Left cardiac atrium (tissue), 4 donors: ENCODE measurements at regions not wholly inside any gene's neighbourhood (a gene's known extent, or its start where the extent isn't known, plus 50 kb on each side); places are given as distances from the start of the nearest gene placed in this dataset.
A peak's percentile ranks its signal among the peaks of the same experiment; 100 is the strongest.

Experiments used
- ATAC-seq, 2 donors: fragments of 200-7000 bp; cut with Tn5 transposase; one replicate each; pipeline ENCODE4 v1.9.1; 2020; ENCODE audit warnings: mild to moderate bottlenecking in 2 of 2, moderate library complexity in 2 of 2
- DNase-seq: peaks from one replicate; pipeline ENCODE4 v3.0.0-alpha.2; 2020
- intact Hi-C, 2 donors: fragments of 100-400 bp; cut with DNase I; formaldehyde crosslinking; loops; one replicate each; pipeline versions ENCODE4 v1.14.1 to v1.15.1; 2022 to 2023
- donor health status: DM: no; HTN: yes; CAD: no.
- donor health status: DM: no; HTN: yes; CAD: no; lungs with severe emphysema.
- donor health status: DM: yes; HTN: yes; CAD: no.
- donor health status: Dilated cardiomyopathy.

GRCh38 chr18:34651586-34652369 lies 58.3 kb upstream of the DTNA start:
- no peak for DNase-seq
- ATAC-seq, result no peak
- intact Hi-C loops, result loop anchor here in 1 of 2 donors (10.0 kb wide), 1 partner anchor 157 kb away; no protein-coding TSS in a partner anchor

DNA sequence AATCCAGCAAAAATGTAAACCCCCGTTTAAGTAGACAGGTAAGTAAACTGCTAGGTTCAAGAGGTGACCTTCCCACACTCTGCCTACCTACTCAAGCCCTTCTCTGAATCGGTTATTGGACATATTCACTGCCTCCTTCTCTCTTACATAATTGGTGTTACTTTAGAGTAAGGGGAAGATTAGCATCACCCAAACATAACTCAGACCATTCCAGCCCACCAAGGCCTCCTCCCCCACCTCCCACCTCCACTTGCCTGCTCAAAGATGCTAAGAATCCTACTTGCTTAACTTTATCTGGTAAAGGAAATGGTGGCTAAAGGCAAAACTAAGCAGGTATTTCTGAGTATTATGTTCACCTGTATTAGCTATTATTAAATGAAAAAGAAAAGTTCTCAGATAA lies 55.0 kb upstream of the DTNA start:
- no peak for DNase-seq
- intact Hi-C loops, result loop anchor here in 1 of 2 donors (10.0 kb wide), 1 partner anchor 160 kb away; no protein-coding TSS in a partner anchor
- ATAC-seq, result no peak

- ATAC-seq (no peak), DNase-seq (no peak)
- intact Hi-C loops, result loop anchor here in 1 of 2 donors (10.0 kb wide), 1 partner anchor 163 kb away; no protein-coding TSS in a partner anchor
These were observed 52.1 kb upstream of the DTNA start for GRCh38 chr18:34657860-34658500.

DNA sequence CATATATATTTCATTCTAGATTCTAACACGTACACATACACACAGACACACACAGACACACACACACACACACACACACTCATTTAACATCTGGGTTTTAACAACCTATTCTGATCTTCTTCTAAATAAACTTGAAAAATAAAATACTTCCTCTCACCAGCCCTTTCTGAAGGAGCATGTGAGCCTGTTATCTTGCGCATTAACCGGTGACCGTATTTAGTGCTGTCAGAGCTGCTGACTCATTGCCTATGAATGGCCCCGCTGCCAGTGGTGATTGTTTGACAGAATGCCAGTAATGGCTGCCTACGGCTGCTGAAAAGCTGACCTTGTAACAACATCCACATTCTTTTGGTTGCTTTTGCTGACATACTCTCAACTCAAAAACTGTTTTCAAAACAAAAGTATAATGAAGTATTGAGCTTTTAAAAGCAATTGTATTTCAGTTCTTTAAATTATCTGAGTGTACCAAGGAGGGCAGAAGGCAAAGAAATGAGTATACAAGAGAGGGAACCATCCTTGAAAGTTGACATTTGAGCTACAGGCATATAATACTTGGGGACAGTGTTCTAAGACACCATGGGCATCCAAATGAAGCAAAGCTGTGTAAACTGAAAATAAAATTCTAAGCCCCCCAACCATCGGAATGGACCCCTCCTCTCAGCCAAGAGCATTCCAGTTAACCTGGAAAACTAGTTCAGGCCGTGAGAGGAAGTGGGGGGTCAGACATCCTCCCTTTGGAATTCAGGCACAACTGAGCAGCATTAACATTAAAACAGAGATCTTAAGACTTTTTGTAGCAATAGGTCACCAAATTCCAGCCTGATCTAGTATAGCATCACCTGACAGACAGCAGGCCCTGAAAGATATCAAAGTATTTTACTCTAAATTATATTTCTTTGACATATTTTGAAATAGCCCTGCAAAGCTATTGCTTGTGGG lies 50.2 kb upstream of the DTNA start:
- DNase-seq (peak; percentile 84), ATAC-seq (peak; percentile 96 to 98)
- intact Hi-C loops, result loop anchor here in 1 of 2 donors (5.0 to 10.0 kb wide), 2 partner anchors 127 to 165 kb away; no protein-coding TSS in a partner anchor
